Body of pancreas (tissue), 4 donors: ENCODE measurements at regions not wholly inside any gene's neighbourhood (a gene's known extent, or its start where the extent isn't known, plus 50 kb on each side); places are given as distances from the start of the nearest gene placed in this dataset.

Source experiments
- ATAC-seq: fragments of 150-250 bp; one replicate; pipeline ENCODE4 v1.9.1; 2016
- DNase-seq, 4 donors: peaks; one replicate each; pipeline ENCODE4 v3.0.0-alpha.2; 2019
- H3K27ac ChIP-seq, 4 donors: fragments of 200-600 bp; sonication (generic); 1 replicate in 3 of 4; 2 replicates in 1 of 4; pipeline versions ENCODE4 v1.5.1 to v1.6.1; 2016 to 2019; ENCODE audit warnings: mild to moderate bottlenecking in 1 of 4, mixed read lengths in 1 of 4, moderate library complexity in 1 of 4
- H3K27me3 ChIP-seq, 2 donors: fragments of 200-600 bp; sonication (generic); one replicate each; pipeline ENCODE4 v1.6.0; 2016; ENCODE audit warnings: mild to moderate bottlenecking in 1 of 2
- H3K36me3 ChIP-seq, 2 donors: fragments of 200-600 bp; sonication (generic); replicated peaks in 1 of 2; 2 replicates each; pipeline ENCODE4 v1.5.1; 2016; ENCODE audit warnings: low read depth in 2 of 2; ENCODE audit not compliant: insufficient read depth in 1 of 2
- H3K4me1 ChIP-seq: fragments of 200-600 bp; sonication (generic); one replicate; pipeline ENCODE4 v1.6.0; 2016
- H3K4me3 ChIP-seq, 2 donors: fragments of 200-600 bp; sonication (generic); 1 replicate in 1 of 2; 2 replicates in 1 of 2; pipeline ENCODE4 v1.5.1; 2016 to 2019
- H3K9me3 ChIP-seq, 3 donors: fragments of 200-600 bp; sonication (generic); 1 replicate in 2 of 3; 2 replicates in 1 of 3; pipeline ENCODE4 v1.5.1; 2016
- CTCF ChIP-seq, 7 experiments: fragments of 450-650 bp in 4 of 7; fragments of 200-600 bp in 3 of 7; sonication (generic) in 3 of 7; IDR thresholded peaks; one replicate each; pipeline ENCODE4 v1.5.1; 2016 to 2019; ENCODE audit warnings: antibody characterized with exemption in 7 of 7
- POLR2A ChIP-seq, 3 donors: fragments of 450-650 bp; IDR thresholded peaks; one replicate each; pipeline ENCODE4 v1.6.1; 2016; ENCODE audit warnings: antibody characterized with exemption in 3 of 3, mild to moderate bottlenecking in 2 of 3
- WGBS, 2 donors: methylation state at CpG; one replicate each; pipeline ENCODE4 v1.1.5; 2017; 5-methylcytosine and 5-hydroxymethylcytosine counted together
- intact Hi-C: fragments of 100-400 bp; cut with DNase I; formaldehyde crosslinking; loops from one replicate; pipeline ENCODE4 v1.15.1; 2023

DNA sequence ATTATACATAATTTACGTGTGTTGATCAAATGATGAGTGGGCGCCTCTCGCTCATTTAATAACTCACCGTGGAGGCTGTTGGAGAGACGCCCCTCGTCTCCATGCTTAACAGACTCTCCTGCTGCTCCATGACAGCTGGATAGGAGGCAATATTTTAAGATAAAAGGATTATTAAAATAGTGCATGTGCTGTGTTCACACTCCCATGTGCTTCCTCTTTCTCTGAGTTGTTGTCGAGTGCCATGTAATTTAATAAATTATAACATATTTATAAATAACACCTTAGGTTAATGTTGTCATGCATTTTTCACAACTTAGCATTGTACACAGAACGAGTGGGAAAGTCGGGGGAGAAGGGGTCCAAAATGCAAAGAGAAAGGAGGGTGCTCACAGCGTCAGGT, 161.4 kb upstream of the TSHZ3 start:
- no peak overlapping the region for H3K27ac ChIP-seq
- no peaks in the 10 kb centered on the region for H3K36me3 ChIP-seq
- no peak overlapping the region for H3K4me3 ChIP-seq
- DNase-seq: no peak
- no peaks in the 10 kb centered on the region for H3K4me1 ChIP-seq
- TF ChIP-seq CTCF (IDR thresholded peaks at IDR 0.05) (no peak), POLR2A (IDR thresholded peaks at IDR 0.05) (no peak)
- no peaks in the 10 kb centered on the region for H3K9me3 ChIP-seq
- WGBS, 2 donors: 67 to 69% methylated on average over 10 of the region's 10 CpGs
- ATAC-seq: no peak
- H3K27me3 ChIP-seq: no peaks in the 10 kb centered on the region
- intact Hi-C loops: no loop called here

- no peak for TF ChIP-seq POLR2A (IDR thresholded peaks at IDR 0.05)
- TF ChIP-seq CTCF (IDR thresholded peaks at IDR 0.05): no peak
- Histone ChIP-seq H3K4me1 (no peaks in the 10 kb centered on the region), H3K27ac (no peak overlapping the region), H3K36me3 (no peaks in the 10 kb centered on the region), H3K27me3 (no peaks in the 10 kb centered on the region), H3K4me3 (no peak overlapping the region), H3K9me3 (no peaks in the 10 kb centered on the region)
- WGBS, 2 donors: 52 to 66% methylated on average over 3 of the region's 3 CpGs
- DNase-seq (no peak), ATAC-seq (no peak)
- intact Hi-C loops: no loop called here
These were observed 161.9 kb upstream of the TSHZ3 start for GRCh38 chr19:31511098-31511497.

DNA sequence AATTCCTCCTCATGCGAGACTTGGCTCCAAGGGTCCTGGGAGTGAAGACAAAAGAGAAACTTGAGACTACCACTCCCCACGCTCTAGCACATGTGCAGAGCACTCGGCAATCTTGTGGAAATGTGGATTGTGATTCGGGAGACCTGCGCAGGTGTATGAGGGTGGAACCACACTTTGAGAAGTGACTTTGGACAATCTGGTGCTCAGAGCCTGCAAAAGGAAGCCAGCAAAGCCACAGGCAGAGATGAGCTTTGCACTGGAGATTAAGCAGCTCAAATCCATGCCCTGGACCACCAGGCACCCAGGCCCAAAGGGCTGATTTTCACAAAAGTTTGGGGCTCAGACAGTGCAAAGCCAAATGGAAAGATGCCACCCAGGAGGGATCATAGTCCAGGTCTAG, 162.5 kb upstream of the TSHZ3 start:
- intact Hi-C loops: no loop called here

DNA sequence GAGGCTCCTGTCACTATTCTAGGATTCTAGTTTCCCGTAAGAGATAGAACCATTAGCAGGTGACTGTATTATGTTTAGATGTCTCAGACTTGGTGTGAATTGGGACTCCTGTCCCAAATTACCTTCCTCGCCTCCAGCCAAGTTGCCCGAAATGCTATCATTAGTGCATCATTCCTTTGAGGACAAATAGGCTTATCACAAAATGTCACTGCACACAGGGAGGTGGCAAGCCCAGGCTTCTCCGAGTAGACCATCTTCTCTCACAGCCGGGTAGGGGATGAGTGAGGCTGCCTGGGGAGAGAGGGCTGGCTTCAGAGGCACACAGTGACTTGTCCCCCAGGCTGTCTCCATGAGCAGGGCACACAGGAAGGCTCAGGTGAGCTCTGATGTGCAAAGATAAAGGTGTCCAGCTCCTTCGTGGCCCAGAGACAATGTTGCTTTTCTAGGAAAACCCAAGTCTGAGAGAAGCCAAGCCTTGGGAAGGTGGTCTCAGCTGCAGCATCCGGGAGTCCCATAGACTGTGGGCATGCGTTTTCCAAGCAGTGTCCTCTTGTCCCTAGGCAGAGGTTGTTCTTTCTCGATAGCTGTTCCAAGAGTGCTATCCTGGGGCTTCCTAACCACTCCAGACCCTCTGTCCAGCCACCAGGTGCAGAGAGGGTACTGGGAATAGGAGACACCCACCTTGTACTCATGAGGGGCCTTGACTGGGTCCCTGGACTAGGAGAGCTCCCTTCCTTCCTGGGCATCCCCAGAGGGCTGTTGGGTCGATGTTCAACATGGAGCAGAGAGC, 163.1 kb upstream of the TSHZ3 start:
- no peaks in the 10 kb centered on the region for H3K27me3 ChIP-seq
- H3K27ac ChIP-seq: no peak overlapping the region
- WGBS, 2 donors: 52 to 56% methylated on average over 9 to 10 of the region's 10 CpGs
- H3K36me3 ChIP-seq: no peaks in the 10 kb centered on the region
- no peaks in the 10 kb centered on the region for H3K4me1 ChIP-seq
- DNase-seq (no peak), ATAC-seq (no peak)
- intact Hi-C loops: no loop called here
- H3K4me3 ChIP-seq: no peak overlapping the region
- H3K9me3 ChIP-seq: no peaks in the 10 kb centered on the region
- TF ChIP-seq POLR2A (IDR thresholded peaks at IDR 0.05) (no peak), CTCF (IDR thresholded peaks at IDR 0.05) (no peak)

More for the DNA sequence above, 162.5 kb upstream of the TSHZ3 start:
- H3K27me3 ChIP-seq: no peaks in the 10 kb centered on the region
- H3K9me3 ChIP-seq: no peaks in the 10 kb centered on the region
- 70 to 76% methylated on average over 5 of the region's 5 CpGs for WGBS, 2 donors
- H3K4me3 ChIP-seq: no peak overlapping the region
- no peak overlapping the region for H3K27ac ChIP-seq
- no peaks in the 10 kb centered on the region for H3K36me3 ChIP-seq
- DNase-seq (no peak), ATAC-seq (no peak)
- H3K4me1 ChIP-seq: no peaks in the 10 kb centered on the region
- TF ChIP-seq POLR2A (IDR thresholded peaks at IDR 0.05) (no peak), CTCF (IDR thresholded peaks at IDR 0.05) (no peak)

- no peak for TF ChIP-seq CTCF (IDR thresholded peaks at IDR 0.05)
- TF ChIP-seq POLR2A (IDR thresholded peaks at IDR 0.05): no peak
- ATAC-seq (no peak), DNase-seq (no peak)
- Histone ChIP-seq H3K36me3 (no peaks in the 10 kb centered on the region), H3K4me3 (no peak overlapping the region), H3K27ac (no peak overlapping the region), H3K9me3 (no peaks in the 10 kb centered on the region), H3K4me1 (no peaks in the 10 kb centered on the region), H3K27me3 (no peaks in the 10 kb centered on the region)
- intact Hi-C loops: no loop called here
- WGBS, 2 donors: 79% methylated on average over 13 of the region's 13 CpGs
These were observed 164.6 kb upstream of the TSHZ3 start for GRCh38 chr19:31513841-31514240.
